ENCODE measurements at regions not wholly inside any gene's neighbourhood (a gene's known extent, or its start where the extent isn't known, plus 50 kb on each side); places are given as distances from the start of the nearest gene placed in this dataset.

DNA sequence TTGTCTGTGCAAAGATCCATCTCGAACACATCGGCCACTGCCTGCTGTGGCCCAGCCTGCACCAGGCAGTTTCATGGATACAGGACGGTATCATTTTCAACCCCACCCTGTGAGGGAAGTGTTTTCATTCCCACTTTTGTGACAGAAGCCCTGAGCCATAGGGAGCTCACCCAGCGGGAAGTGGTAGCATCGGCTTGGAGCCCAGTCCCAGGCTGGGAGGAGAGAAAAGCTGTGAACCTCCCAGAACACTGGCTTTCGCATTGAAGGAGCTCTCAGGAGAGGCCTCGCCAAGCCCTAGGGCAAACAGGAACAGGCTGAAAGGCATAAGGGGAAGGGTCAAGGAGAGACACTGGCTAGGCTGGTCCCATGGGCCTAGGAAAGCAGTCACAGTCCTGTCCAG, 166.1 kb downstream of the TFCP2L1 start:
- TF ChIP-seq, protein P1, sequence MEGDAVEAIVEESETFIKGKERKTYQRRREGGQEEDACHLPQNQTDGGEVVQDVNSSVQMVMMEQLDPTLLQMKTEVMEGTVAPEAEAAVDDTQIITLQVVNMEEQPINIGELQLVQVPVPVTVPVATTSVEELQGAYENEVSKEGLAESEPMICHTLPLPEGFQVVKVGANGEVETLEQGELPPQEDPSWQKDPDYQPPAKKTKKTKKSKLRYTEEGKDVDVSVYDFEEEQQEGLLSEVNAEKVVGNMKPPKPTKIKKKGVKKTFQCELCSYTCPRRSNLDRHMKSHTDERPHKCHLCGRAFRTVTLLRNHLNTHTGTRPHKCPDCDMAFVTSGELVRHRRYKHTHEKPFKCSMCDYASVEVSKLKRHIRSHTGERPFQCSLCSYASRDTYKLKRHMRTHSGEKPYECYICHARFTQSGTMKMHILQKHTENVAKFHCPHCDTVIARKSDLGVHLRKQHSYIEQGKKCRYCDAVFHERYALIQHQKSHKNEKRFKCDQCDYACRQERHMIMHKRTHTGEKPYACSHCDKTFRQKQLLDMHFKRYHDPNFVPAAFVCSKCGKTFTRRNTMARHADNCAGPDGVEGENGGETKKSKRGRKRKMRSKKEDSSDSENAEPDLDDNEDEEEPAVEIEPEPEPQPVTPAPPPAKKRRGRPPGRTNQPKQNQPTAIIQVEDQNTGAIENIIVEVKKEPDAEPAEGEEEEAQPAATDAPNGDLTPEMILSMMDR (IDR thresholded peaks at IDR 0.05; ENCODE audit: poor library complexity), result no peak
- TF ChIP-seq EZH2 (IDR thresholded peaks at IDR 0.05; ENCODE audit: borderline replicate concordance) (no peak), EZH2phosphoT487 (IDR thresholded peaks at IDR 0.05; ENCODE audit: low read depth, severe bottlenecking, unreplicated experiment) (no peak)
